Mesenteric fat pad (tissue), 1 donor: ENCODE measurements at regions not wholly inside any gene's neighbourhood (a gene's known extent, or its start where the extent isn't known, plus 50 kb on each side); places are given as distances from the start of the nearest gene placed in this dataset.

Source experiments
- DNase-seq: peaks from one replicate; pipeline ENCODE4 v3.0.0-alpha.2; 2020; ENCODE audit warnings: low spot score
- donor health status: DM: yes; HTN: yes; CAD: no.

GRCh38 chr14:27077710-27078109, 479.9 kb upstream of the NOVA1 start:
- DNase-seq = no peak

DNA sequence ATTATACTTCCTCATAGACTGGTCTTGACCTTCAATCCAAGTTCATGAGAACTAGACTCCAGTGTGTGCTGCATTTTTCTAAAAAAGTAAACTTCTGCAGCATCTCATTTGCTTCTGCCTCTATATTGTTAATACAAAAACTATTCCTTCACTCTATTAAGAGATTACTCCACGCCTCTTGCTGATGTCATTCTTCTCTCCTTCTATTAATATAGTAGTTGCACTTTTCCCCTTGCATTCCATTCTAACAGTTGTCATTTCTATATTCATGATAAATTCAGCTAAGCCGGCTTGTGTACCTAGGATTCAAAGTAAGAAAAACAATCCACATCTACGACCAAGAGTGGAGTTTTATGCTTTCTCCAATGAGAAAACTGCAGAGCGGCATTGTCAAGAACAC, 480.4 kb upstream of the NOVA1 start:
- DNase-seq = no peak

GRCh38 chr14:27079716-27080115, 481.9 kb upstream of the NOVA1 start:
- DNase-seq = no peak

GRCh38 chr14:27085500-27085899, 487.7 kb upstream of the NOVA1 start:
- no peak for DNase-seq

DNA sequence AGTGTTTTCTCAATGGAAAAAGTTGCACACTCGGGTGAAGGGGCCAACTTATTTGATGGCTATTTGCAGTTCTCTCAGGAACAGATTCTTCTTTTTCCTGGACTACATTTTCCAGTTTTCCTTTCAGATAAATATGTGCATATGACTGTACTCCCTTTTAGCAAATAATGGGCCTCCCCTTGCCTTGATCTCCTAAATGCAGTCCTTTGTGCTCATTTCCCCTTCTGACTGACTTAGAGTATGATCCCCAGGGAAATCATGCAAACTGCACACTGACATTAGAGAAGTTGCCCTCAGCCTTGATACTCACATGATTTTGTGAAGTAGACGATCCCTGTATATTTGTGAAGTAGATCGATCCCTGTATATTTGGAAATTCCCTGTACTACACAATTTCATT, 492.9 kb upstream of the NOVA1 start:
- no peak for DNase-seq

DNA sequence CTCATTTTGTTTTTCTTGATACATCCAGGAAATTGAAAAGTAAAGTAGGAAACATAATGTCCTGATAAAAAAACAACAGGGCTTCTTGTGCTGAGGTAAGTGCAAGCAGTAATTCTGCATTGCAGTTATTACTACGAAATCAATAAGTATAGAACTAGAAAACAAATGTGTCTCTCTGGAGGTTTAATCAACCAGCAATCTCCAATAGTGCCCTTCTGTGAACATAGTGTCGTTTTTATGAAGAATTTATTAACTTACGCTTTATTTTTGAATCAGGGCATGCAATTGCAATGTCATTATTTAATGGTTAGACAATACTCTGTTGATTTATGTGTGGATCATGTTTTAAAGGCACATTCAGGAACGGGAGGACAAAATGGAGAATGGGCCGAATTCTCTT, 494.1 kb upstream of the NOVA1 start:
- no peak for DNase-seq

GRCh38 chr14:27096091-27096490, 498.3 kb upstream of the NOVA1 start:
- no peak for DNase-seq

- no peak for DNase-seq
Measured at GRCh38 chr14:27098451-27098850, 500.6 kb upstream of the NOVA1 start.

GRCh38 chr14:27114180-27114579, 516.3 kb upstream of the NOVA1 start:
- DNase-seq = no peak

GRCh38 chr14:27123162-27123561, 525.3 kb upstream of the NOVA1 start:
- DNase-seq = no peak

DNA sequence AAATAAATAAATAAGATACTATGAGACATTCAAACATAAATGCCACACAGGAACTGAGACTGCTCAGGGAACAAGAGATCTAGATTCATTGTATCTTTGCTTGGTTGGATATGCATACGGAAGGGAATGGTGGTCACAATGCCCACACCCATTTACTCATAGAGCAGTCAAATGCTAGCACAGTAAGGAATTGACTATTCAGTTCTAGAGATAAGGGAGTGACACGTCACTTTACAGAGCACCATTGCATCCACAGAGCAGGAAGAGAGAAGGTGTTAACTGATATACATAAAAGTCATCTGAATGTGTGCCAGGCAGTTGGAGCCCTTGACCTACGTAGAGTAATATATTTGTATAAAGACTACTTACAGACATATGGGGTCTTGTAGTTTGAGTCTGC, 530.0 kb upstream of the NOVA1 start:
- no peak for DNase-seq

DNA sequence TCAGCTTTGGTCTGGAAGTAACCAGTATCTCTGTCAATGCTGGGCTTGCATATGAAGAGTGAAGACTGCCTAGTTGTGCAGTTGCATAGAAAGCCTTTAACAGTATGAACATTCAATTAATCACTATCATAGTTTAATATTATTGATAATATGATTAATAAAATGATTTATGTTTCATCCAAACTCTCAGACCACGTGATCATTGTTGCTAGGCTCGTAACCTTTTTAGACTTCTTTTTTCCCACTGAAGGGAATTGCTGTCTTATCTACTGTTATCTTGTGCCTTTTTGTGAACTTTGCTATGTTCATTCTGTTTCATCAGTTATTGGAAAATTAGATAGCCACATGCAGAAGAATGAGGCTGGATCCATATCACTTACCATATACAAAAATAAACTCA, 536.4 kb upstream of the NOVA1 start:
- DNase-seq = no peak

- DNase-seq = no peak
Measured at GRCh38 chr14:27145170-27145569, 547.3 kb upstream of the NOVA1 start.

DNA sequence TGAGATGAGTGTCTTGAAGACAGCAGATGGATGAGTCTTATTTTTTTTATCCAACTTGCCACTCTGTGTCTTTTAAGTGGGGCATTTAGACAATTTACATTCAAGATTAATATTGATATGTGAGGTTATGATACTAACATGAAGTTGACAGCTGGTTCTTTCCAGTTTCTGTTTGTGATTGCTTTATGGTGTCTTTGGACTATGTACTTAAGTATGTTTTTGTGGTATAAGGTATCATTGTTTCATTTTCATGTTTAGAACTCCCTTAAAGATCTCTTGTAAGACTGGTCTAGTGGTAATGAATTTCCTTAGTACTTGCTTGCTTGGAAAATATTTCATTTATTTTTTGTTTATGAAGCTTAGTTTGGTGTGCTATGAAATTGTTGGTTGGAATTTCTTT, 550.3 kb upstream of the NOVA1 start:
- no peak for DNase-seq

- no peak for DNase-seq
Measured at GRCh38 chr14:27164139-27164538, 566.3 kb upstream of the NOVA1 start.

DNA sequence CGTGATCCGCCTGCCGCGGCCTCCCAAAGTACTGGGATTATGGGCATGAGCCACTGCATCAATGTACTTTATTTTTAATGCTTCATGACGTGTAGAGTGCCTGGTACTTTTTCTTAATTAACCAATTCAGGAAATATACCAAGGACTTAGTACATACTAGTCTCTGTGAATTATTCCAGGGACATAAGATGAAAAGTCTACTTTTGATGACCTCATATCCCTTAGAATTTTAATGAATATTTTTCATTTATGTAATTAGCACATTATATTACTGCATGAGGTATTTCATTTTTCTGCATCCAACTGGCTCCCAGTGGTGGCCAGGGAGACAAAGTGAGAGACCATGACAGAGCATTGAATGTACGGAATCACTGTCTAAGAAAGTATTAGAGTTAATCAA, 577.7 kb upstream of the NOVA1 start:
- no peak for DNase-seq

GRCh38 chr14:27181333-27181732, 583.5 kb upstream of the NOVA1 start:
- no peak for DNase-seq

DNA sequence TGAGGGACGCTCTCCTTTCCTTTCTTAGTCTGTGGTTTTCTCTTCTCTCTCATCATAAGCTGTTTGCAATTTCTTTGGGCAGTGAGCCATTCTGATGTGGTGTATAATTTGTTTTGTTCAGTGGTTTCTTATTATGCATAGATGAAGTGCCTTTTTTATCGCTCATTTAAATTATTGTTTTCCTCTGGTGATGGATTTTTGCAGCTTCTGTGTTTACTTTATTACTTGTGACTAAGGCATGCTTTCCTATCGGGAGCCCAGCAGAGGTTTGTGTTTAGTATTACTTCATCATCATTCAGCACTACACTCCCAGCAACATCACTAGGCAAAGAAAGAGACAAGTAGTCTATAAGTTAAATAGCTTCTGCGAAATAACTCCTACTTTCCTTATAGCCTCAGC, 586.6 kb upstream of the NOVA1 start:
- no peak for DNase-seq

DNA sequence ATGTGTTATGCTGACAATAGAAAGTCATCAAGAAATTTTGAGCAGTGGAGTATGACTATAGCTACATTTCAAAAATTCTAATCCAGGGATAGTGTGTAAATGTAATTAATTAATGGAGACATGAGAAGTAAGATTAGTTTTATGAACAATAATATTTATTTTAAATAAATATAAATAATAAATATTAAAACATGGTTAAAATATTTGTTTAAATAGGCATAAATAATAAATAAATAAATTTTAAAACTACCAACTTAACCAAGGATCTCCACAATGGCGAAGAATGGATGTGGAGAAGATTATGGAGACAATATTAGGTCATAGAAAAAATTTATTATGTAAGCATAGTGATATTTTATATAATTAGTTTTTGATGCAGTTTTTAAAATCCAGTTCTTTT, 588.2 kb upstream of the NOVA1 start:
- no peak for DNase-seq

DNA sequence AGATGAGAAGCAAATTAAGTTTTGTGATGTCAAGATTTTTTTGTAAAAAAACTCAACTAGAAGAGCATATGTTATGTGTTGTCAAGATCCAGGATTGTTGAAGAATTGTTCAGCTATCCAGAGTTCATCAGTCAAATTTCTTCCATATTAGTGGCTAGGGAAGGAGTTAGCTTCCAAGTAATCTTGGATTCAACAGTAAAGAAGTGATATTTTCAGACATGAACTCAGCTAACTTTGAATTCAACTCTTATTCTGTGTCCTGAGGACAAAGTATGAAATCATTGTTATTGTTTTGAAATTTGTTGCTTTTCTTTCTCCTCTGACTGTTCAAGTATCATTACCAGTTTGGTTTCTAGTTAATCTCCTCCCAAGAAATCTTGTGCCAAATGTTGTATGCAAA, 589.3 kb upstream of the NOVA1 start:
- DNase-seq = no peak

DNA sequence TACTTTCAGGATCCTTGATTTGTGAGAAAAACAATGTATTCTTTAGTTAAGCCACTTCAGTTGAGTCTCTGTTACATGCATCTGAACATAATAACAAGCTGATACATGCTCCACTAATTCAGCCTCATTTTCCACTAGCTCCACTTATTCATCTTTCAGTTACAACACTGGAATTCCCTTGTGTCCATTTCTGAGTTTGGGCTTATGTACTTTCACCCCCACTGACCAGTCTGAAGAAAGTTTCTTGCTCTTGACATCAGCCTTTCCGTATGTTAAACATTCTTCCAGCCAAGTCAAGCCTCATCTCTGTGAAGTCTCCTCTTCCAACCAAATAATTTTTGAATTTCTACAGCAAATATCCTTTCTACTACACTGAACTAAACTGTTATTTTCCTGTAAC, 592.5 kb upstream of the NOVA1 start:
- DNase-seq = no peak

DNA sequence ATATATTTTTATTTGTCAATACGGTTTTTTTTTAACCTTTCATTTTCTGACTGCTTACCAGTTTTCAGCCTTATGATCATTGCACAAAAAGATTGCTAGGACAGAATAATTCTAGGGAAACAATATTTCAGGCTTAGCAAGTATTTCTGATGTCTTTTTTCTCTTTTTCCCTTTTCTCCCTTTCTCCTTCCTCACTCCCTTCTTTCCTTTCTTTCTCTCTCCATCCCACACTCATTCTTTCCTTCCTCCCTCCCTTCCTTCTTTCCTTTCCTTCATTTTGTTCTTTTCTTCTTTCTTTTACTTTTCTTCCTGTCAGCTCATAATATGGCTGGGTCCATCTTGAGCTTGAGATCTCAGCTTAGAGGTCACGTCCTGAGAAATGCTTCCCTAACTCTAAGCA, 601.4 kb upstream of the NOVA1 start:
- no peak for DNase-seq

GRCh38 chr14:27205036-27205435, 607.2 kb upstream of the NOVA1 start:
- DNase-seq = no peak

GRCh38 chr14:27211741-27212140, 613.9 kb upstream of the NOVA1 start:
- DNase-seq = no peak

GRCh38 chr14:27222671-27223070, 624.8 kb upstream of the NOVA1 start:
- DNase-seq = no peak
